ENCODE measurements at regions not wholly inside any gene's neighbourhood (a gene's known extent, or its start where the extent isn't known, plus 50 kb on each side); places are given as distances from the start of the nearest gene placed in this dataset.

DNA sequence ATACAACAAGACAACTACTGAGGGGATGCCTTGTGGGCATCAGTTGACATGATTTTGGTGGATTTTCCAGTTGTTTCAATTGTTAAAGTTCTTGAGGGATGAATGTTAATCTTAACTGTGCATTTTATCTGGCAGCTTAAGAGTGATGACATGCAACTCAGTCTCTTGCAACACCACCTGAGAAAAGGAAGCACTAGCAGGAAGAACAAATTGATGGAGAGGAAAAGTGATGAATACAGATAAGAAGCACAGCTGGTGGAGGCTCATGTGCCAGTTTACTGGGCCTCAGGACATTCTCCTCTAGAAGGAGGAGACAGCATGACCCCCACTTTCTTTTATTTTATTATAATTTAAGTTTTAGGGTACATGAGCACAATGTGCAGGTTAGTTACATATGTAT, 341.3 kb upstream of the RBMY1B start:
- no peak for DNase-seq (ENCODE audit: low read depth in 1 of 2, low spot score in 1 of 2)

- DNase-seq (ENCODE audit: low read depth in 1 of 2, low spot score in 1 of 2), result no peak
Observed at GRCh38 chrY:21174697-21175463, 336.3 kb upstream of the RBMY1B start.

GRCh38 chrY:21175505-21175904, 335.6 kb upstream of the RBMY1B start:
- DNase-seq (ENCODE audit: low read depth in 1 of 2, low spot score in 1 of 2), result no peak

- no peak for DNase-seq (ENCODE audit: low read depth in 1 of 2, low spot score in 1 of 2)
Observed at GRCh38 chrY:21177306-21177800, 333.8 kb upstream of the RBMY1B start.

- DNase-seq (ENCODE audit: low read depth in 1 of 2, low spot score in 1 of 2), result no peak
Observed at GRCh38 chrY:21178281-21178680, 332.9 kb upstream of the RBMY1B start.

DNA sequence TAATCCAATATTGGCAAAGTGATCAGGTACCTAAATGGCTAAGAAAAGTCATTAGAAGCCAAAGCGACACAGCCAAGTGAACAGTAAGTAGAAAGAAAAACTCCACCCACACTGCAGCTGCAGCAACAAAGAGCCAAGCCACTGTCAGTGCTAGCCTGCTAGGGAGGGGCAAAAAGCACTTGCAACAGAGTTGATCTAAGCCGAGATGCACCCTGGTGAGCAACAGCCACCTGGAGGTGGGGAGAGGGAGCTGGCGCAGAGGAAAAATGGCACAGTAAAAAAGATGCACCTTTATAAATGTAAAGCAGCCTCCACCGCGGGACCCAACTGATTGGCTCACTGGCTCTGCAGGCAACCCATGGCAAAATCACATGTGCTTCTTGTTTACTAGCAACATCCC, 330.2 kb upstream of the RBMY1B start:
- peak in 1 of 2 donors; percentile 5 for DNase-seq (ENCODE audit: low read depth in 1 of 2, low spot score in 1 of 2)

GRCh38 chrY:21184271-21184670, 326.9 kb upstream of the RBMY1B start:
- DNase-seq (ENCODE audit: low read depth in 1 of 2, low spot score in 1 of 2), result no peak

- DNase-seq (ENCODE audit: low read depth in 1 of 2, low spot score in 1 of 2), result no peak
Observed at GRCh38 chrY:21185419-21186105, 325.6 kb upstream of the RBMY1B start.

GRCh38 chrY:21192694-21193093, 318.4 kb upstream of the RBMY1B start:
- DNase-seq (ENCODE audit: low read depth in 1 of 2, low spot score in 1 of 2), result no peak

DNA sequence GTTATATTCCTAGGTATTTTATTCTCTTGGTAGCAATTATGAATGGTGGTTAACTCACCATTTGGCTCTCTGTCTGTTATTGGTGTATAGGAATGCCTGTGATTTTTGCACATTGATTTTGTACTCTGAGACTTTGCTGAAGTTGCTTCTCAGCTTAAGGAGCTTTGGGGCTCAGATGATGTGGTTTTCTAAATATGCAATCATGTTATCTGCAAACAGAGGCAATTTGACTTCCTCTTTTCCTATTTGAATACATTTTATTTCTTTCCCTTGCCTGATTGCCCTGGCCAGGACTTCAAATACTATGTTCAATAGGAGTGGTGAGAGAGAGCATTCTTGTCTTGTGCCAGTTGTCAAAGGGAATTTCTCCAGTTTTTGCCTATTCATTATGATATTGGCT, 310.9 kb upstream of the RBMY1B start:
- no peak for DNase-seq (ENCODE audit: low read depth in 1 of 2, low spot score in 1 of 2)

DNA sequence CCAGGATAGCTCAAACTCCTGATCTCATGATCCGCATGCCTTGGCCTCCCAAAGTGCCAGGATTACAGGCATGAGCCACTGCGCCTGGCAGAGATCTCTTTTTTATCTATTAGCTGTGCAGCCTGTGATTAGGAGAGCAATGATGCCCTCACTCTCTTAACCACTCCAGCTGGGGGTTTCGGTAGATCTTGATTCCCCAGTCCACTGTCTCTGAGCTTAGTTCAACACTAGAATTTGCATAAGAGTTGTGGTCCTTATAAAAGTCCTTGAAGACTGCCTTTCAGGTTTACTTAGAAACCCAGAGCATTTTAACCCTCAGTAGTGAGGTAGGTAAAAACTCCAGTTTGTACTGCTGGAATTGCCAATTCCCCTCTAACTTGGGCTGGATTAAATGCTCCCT, 283.3 kb upstream of the RBMY1B start:
- no peak for DNase-seq (ENCODE audit: low read depth in 1 of 2, low spot score in 1 of 2)

GRCh38 chrY:21240221-21240620, 270.9 kb upstream of the RBMY1B start:
- DNase-seq (ENCODE audit: low read depth in 1 of 2, low spot score in 1 of 2), result no peak

DNA sequence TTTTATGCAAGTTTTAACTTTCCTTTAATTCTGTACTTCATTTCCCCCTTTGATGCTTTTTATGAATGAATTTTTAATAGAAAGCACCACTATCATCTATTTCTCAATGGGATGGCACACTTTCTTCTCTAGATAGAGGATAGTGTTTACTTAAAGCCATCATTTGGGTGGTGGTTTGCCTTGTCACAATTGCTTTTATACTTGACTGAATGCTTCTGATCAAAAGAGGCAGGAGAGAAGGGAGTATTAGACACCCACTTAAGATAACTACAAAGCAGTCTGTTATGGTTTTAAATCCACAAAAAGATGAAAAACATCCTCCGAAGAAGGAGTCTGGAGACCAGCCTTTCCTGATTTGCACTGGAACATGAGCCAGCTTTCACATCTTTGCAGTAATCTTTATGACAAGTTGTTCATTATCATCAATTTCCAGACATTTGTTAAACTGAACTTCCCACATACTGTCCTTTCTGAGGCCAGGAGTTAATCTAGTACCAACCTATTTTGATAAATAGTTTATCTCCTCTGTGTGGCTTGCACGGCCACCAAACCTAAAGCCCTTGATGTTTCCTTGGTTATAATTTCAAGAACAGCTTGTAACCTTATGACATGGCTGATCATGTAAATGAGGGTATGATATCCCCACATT, 270.4 kb upstream of the RBMY1B start:
- DNase-seq (ENCODE audit: low read depth in 1 of 2, low spot score in 1 of 2), result no peak

GRCh38 chrY:21242793-21243192, 268.3 kb upstream of the RBMY1B start:
- no peak for DNase-seq (ENCODE audit: low read depth in 1 of 2, low spot score in 1 of 2)

GRCh38 chrY:21246780-21247179, 264.4 kb upstream of the RBMY1B start:
- DNase-seq (ENCODE audit: low read depth in 1 of 2, low spot score in 1 of 2), result no peak

GRCh38 chrY:21248591-21248990, 262.5 kb upstream of the RBMY1B start:
- no peak for DNase-seq (ENCODE audit: low read depth in 1 of 2, low spot score in 1 of 2)

DNA sequence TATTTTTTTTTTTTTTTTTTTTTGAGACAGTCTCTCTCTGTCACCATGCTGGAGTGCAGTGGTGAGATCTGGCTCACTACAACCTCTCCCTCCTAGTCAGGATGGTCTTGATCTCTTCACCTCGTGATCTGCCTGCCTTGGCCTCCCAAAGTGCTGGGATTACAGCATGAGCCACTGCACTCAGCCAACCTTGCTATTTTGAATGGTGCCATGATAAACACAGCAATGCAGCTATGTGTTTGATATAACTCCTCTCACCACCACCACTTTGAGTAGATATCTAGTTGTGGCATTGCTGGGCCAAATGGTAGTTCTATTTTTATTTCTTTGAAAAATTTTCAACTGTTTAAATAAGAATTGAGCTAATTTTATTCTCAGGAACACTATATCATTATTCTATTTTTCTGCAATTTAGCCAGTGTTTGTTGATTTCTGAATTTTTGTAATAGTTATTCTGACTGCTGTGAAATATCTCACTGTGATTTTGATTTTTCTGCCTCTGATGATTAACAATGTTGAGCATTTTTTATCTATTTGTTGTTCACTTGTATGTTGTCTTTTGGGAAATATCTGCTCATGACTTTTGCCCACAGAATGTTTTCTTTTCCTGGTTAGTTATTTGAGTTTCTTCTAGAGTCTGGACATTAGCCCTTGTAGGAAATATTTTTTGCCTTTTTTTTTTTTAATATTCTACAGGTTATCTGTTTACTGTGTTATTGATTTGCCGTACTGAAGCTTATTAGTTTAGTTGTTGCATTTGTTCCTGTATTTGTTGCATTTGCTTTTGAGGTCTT, 257.5 kb upstream of the RBMY1B start:
- DNase-seq (ENCODE audit: low read depth in 1 of 2, low spot score in 1 of 2), result no peak

GRCh38 chrY:21254476-21254875, 256.7 kb upstream of the RBMY1B start:
- DNase-seq (ENCODE audit: low read depth in 1 of 2, low spot score in 1 of 2), result no peak

DNA sequence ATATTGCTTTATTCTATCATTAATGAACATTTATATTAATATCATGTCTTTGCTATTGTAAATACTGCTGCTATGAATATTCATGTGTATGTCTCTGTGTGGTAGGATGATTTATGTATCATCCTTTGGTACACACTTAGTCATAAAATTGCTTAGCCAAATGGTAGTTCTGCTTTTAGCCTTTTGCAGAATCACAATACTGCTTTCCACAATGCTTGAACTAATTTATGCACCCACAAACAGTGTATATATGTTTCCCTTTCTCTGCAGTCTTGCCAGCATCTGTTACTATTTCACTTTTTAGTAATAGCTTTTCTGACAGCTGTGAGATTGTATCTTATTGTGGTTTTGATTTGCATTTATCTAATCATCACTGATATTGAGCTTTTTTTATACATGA, 254.3 kb upstream of the RBMY1B start:
- no peak for DNase-seq (ENCODE audit: low read depth in 1 of 2, low spot score in 1 of 2)

DNA sequence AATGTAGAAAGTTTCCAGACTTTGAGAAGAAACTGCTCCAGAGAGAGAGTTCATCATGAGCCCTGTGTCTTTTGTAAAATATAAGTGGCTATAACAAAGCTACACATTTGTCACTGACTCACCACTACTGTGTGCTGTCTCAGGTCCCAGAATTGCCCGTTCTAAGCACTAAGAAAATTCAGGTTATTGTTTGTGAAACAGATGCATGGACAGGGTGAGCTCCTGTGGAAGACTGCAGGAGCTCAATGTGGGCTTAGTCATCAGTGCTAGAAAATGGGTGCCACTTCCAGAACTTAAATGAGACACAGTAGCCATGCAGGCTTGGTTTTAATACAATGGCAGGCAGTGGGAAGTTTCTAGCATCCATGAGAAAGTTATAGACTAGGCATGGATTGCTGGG, 251.4 kb upstream of the RBMY1B start:
- DNase-seq (ENCODE audit: low read depth in 1 of 2, low spot score in 1 of 2), result no peak

- DNase-seq (ENCODE audit: low read depth in 1 of 2, low spot score in 1 of 2), result no peak
Observed at GRCh38 chrY:21260325-21260724, 250.8 kb upstream of the RBMY1B start.

All from activated T-helper 1 cell treated with anti-CD3 and anti-CD28 coated beads, Interleukin-2, amount 50 U/mL, for 16 hours (primary cell).